HG02852 (cell line): ENCODE measurements at regions not wholly inside any gene's neighbourhood (a gene's known extent, or its start where the extent isn't known, plus 50 kb on each side); places are given as distances from the start of the nearest gene placed in this dataset.
"Not testable (repeated sequence)": the region's sequence is repeated elsewhere in the genome, so short reads cannot be mapped to it uniquely, and the experiment has no call there.

ENCODE experiments used
- ATAC-seq: cut with Tn5 transposase; IDR thresholded peaks from one replicate; pipeline ENCODE4 v1.9.1; 2021; ENCODE audit warnings: mild to moderate bottlenecking, moderate library complexity; ENCODE audit not compliant: unreplicated experiment

DNA sequence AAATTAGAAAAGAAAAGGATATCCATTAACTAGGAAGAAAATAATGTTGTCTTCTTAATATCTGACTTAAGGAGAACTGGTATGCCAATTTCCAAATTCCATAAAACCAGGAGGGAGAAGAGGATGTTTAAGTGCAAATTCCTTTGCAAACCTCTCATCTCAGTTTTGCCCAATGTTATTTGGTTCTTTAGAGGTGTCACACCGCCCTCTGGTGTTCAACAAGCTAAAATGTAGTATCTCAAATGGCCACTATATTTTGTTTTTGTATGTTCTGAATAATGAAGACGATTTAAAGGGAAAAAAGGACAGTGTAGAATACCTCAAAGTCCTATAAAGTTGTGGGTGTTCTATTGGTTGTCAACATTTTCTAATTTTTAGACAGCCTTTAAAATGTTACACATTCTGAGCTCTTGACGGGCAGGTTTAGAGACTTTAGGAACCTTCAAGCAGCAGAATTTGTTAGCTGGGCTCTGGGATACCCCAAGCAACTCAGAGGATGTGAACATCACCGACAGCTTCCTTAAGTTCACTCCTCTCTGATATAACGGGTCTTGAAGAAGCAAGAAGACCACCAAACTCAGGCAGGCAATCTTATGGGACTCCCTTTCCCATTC lies 458.3 kb downstream of the MFSD1 start:
- peak; percentile 63 for ATAC-seq

DNA sequence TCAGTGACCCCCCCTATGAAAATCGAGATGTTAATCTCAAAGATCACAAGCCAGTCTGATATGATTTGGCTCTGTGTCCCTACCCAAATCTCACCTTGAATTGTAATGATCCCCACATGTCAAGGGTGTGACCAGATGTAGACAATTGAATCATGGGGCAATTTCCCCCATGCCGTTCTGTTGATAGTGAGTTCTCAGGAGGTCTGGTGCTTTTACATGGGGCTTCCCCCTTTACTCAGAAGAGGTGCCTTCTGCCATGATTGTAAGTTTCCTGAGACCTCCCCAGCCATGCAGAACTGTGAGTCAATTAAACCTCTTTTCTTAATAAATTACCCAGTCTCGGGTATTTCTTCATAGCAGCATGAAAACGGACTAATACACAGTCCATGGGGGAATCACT lies 459.5 kb downstream of the MFSD1 start:
- not testable (repeated sequence) for ATAC-seq

DNA sequence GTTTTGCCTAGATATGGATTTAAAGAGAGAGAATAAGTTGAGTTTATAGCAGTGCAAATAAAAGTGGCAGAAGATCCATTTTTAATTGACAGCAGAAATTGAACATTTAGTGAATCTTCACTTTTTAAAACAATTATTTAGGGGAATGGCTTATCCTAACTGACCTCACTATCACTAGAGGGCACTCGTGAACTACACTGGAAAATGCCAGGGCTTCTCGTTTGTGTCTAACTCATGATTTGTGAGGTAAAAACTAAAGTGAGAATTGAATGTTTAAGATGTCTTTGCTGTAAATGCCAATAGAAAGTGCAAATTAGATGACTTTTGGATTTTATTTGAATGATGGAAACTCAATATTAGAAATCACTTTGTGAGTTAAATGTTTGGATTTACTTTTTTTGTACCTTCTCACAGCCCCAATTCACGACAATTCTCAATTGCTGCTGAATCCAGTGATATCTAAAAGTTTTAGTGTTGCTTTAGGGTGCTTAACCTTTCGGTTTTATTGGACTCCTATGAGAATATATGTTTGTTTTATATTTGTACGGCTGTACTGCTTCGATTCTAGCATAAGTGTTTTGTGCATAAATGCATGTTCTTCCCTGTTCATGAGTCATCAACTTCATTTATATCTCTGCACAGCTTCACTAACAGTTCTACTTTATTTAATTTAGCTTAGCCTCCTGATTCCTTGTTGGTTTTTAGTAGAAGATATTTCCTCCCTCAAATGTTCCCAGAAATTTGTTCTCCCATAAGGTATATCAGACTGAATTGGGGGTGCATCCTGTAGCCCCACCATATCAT lies 462.1 kb downstream of the MFSD1 start:
- ATAC-seq = no peak

DNA sequence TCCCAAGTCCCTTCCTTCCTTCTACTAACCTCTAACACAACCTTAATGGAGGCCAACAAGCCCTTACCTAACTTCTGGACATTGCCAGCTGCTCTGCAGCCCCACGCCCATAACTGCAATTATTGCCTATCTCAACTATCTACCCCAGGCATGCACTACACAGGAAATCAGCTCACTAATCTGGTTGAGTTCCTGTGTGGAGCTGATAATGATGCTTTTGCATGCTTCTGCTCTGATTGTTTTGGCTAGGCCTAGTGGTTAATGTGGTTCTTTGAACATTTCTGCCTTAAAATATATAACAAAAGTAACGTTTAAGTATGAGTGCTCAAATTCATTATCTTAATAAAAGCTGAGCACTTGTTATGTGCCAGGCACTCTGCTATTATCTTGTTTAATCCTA lies 463.9 kb downstream of the MFSD1 start:
- ATAC-seq = no peak

DNA sequence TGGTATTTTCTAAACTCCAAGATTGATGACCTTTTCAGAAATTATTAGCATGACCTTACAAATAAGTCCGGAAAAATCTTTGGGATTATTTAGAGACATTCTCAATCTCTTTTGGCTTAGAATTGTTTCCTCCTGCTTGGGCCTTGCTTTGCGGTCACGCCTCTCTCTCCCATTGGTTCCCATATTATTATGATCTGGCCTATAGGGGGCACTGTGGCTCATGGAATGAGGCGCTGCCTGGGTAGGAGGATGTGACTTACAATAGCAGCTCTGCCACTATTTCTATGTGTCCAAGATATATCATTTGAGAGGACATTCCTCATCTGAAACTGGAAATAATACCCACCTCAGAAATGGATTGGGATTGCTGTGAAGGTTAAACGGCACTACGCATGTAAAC lies 464.9 kb downstream of the MFSD1 start:
- ATAC-seq = no peak

DNA sequence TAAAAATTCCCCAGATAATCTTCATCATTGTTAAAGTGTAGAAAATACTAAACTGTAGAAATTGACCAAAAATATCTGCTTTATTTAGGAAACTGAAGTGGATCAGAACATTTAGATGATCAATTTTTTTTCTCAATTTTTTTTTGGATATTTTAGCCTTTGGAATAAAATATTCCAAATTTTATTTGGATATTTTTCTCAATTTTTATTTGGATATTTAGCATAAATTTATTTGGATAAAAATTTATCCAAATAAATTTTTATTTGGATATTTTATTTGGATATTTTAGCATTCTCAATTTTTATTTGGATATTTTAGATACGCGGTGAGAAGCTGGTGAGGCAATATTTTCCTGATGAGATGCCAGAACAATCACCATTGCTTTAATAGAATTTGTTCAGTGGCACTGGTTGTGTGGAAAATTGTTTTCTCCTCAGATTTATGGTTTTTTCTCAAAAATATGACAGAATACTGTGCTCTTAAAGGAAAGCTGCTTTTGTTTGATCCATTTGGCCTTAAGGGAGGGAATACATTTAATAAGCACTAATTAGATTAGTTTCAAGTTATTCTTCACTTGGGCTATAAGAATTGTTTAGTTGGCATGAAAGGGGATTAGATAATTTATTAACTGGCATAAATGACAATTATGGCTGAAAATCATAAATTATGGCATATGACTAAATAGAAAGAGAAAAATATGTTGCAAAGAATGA lies 470.1 kb downstream of the MFSD1 start:
- ATAC-seq = no peak

GRCh38 chr3:159273070-159273469 lies 471.2 kb downstream of the MFSD1 start:
- ATAC-seq = no peak

- ATAC-seq = no peak
Observed at GRCh38 chr3:159273608-159274007, 471.8 kb downstream of the MFSD1 start.

- ATAC-seq = no peak
Observed at GRCh38 chr3:159275741-159276140, 473.9 kb downstream of the MFSD1 start.

DNA sequence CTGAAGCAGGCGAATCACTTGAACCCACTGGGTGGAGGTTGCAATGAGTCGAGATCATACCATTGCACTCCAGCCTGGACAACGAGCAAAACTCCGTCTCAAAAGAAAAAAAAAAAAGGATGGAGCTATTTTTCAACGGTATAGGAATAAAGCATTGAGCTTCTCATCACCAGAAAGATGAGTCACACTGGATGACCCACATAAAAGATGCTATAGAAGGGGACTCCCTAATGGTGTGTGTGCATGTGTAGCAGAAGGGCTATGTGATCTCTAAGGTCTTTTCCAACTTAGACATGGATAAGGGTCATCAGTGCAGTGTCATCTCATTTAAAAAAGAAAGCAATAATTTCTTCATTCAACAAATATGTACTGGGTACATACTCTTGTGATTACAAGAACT lies 476.0 kb downstream of the MFSD1 start:
- no peak for ATAC-seq

DNA sequence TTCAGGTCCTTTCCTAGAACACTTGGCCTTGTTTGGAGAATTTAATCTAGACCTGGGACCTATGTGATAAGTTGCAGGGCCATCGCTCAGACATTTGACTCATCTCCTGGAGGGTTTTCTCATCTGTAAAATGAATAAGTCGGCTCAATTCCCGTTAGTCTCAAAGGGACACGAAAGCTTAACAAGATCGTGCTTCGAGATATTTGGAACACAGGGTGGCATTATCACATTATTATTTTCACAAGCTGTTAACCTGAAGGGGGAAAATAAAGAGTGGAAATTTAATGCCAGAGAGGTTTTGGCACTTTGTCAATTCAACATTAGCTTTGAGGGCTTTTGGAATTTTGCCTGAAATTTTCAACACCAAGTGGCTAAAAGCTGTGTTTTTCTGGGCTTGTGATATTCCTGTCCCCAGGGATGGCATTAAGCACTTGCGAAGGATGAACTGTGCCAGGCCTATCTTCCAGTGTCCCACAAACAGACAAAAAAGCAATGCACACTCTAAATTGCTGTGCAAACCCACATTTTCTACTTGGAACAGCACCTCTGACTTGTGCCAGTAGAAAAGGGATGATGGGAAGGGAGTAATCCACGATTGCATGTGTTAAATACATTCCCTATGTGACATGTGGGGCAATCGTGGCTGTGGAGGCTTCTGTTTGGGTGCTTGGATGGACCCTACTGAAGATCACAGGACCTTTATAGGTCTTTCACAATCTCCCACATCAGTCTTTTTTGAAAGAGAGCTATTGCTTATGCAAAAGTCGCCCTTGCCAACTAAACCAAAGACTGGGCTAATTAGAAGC lies 478.7 kb downstream of the MFSD1 start:
- ATAC-seq = no peak

GRCh38 chr3:159293493-159293892 lies 491.6 kb downstream of the MFSD1 start:
- ATAC-seq = no peak

DNA sequence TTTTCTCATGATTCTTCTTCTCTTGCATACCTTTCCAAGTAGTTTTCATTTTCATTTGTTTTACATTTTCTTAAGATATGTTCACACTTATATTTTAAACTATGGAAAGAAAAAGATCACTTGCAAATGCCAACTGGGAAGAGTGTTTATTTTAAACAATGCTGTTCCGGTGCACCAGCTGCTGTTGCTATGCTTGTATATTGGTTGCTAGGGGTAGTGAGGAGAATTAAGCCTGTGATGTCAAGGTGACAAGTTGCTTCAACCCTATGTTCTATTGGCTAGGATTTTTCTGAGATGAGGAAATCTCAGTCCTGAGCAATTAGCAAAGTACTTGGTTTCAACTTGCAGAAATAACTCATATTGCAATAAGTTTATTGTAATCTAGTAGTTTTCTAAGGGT lies 500.1 kb downstream of the MFSD1 start:
- no peak for ATAC-seq

GRCh38 chr3:159305017-159305416 lies 503.2 kb downstream of the MFSD1 start:
- no peak for ATAC-seq

DNA sequence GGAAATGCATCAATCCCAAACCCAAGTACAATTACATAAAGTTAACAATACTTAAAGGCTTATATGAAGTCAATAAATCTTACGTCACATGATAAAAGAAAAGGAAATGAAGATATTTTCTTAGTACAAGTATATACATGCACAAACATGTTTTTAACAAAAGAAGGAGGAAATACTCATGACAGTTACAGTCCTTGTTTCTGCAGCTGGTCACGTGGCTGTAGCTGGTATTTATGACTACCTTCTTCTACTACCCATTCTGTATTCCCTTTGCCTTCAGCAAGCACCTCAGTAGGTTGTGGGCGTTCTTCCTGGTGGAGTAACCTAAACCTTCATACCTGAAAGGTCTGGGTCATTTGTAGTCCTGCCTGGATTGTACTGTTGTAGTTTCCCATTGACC lies 514.9 kb downstream of the MFSD1 start:
- not testable (repeated sequence) for ATAC-seq

- no peak for ATAC-seq
Observed at GRCh38 chr3:159319156-159319555, 517.3 kb downstream of the MFSD1 start.

DNA sequence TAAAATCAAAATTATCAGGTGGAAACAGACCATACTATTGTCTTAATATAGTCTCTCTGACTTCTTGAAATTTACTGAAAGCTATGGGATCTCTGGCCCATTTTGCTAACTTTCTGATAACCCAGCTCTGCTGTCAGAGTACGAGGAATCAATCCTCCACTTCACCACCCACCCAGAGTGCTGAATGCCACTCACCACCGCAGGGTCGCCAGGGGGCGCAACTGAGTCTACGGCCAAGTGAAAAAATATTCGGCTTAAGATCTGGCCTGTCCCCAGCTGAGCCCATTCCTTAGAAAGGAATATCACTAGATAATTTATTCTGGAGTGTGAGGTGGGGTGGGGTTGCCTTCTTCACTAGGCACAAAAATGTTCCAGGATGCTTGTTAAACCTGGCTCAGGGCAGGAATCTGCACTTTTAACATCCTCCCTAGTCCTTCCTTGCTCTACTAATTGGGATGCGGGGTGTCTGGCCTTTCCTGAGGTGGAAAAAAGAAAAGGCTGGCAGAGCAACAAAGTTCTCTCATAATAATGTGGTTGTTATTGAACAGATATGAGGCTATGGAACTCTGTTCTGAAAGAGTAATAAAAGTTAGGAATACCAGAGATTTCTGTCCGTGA lies 520.6 kb downstream of the MFSD1 start:
- peak; percentile 79 for ATAC-seq

- no peak for ATAC-seq
Observed at GRCh38 chr3:159323848-159324247, 522.0 kb downstream of the MFSD1 start.

- no peak for ATAC-seq
Observed at GRCh38 chr3:159326998-159327397, 525.1 kb downstream of the MFSD1 start.

GRCh38 chr3:159332535-159333099 lies 530.8 kb downstream of the MFSD1 start:
- ATAC-seq = no peak
